SIG-M5 treated with dmso at 0.1 percent for 504 hours (cell line): ENCODE measurements at regions not wholly inside any gene's neighbourhood (a gene's known extent, or its start where the extent isn't known, plus 50 kb on each side); places are given as distances from the start of the nearest gene placed in this dataset.
"Not testable (repeated sequence)": the region's sequence is repeated elsewhere in the genome, so short reads cannot be mapped to it uniquely, and the experiment has no call there.

Experiments used
- DNase-seq: peaks from one replicate; lab custom pipeline; 2025; ENCODE audit not compliant: unreplicated experiment; lab: John Stamatoyannopoulos, UW

DNA sequence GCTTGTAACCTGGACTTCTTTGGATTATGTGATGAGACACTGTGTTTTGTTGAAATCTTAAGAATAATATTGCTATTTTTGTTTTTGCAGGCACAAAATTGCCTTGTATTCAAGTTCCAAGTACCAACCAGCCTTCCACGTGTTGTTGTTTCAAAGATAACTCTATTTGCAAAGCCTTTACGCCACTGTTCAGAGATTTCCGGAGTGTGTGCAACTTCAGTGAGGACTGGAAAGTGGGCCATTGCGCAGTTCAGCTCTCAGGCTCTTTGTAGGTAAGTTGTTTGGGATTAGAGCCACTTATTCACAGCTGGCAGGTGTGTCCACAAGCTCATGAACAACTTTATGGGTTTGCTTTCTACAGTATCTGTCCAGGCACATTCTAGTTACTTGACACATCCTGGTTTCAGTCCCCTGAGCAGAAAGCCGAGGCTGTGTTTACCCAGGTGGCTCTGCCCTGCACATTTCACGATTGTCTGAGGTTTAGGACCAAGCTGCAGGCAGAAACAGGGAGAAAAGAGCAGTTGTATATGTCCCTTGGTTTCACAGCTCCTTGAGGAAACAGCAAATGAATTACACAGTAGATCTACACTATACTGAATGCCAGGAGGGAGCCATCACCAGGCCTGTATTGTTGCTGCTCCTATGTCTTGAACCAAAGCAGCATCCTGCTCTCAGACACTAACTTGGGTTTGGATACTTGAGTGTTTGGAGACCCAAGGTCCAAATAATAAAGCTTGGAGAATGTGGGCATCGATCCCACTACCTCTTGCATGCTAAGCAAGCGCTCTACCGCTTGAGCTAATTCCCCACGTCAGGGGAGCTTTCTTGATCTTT lies 136.1 kb upstream of the ZNF322 start:
- DNase-seq, result not testable (repeated sequence)

GRCh38 chr6:26799903-26800633 lies 140.5 kb upstream of the ZNF322 start:
- not testable (repeated sequence) for DNase-seq

- not testable (repeated sequence) for DNase-seq
Observed at GRCh38 chr6:26803762-26804161, 144.2 kb upstream of the ZNF322 start.

DNA sequence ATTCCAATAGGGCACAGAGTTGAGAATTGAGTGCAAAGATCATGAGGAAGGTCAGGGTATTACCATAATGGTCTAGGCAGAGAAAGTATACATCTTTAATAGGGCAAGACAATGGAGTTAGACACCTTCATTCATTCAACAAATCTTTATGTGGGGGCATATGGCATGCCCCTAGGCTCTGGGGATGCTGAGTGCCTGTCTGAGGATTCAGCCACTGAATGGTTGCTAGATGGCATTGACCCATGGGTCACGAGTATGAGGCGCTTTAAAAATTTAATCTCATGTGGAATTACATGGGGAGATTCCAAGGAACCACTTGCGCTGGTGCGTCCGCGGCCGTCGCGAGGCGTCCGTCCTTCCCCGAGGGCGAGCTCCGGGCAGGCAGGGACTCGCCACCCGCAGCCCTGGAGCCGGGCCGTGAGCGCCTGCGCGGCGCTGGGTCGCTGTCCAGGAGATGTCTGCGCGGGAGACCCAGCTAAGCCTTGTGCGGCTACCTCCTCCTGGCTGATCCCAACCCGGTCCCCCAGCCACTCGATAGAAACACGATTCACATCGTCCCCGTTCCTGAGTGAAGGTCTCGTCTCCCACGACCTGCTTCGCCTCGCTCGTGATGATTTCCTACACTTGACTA lies 152.1 kb upstream of the ZNF322 start:
- DNase-seq, result not testable (repeated sequence)

DNA sequence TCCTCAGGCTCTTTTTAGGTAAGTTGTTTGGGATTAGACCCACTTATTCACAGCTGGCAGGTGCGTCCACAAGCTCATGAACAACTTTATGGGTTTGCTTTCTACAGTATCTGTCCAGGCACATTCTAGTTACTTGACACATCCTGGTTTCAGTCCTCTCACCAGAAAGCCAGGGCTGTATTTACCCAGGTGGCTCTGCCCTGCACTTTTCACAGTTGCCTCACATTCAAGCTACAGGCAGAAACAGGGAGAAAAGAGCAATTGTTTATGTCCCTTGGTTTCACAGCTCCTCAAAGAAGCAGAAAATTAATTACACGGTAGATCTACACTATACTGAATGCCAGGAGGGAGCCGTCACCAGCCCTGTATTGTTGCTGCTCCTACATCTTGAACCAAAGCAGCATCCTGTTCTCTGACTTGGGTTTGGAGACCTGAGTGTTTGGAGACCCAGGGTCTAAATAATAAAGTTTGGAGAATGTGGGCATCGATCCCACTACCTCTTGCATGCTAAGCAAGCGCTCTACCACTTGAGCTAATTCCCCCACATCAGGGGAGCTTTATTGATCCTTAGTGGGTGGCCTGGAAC lies 159.2 kb upstream of the ZNF322 start:
- not testable (repeated sequence) for DNase-seq

DNA sequence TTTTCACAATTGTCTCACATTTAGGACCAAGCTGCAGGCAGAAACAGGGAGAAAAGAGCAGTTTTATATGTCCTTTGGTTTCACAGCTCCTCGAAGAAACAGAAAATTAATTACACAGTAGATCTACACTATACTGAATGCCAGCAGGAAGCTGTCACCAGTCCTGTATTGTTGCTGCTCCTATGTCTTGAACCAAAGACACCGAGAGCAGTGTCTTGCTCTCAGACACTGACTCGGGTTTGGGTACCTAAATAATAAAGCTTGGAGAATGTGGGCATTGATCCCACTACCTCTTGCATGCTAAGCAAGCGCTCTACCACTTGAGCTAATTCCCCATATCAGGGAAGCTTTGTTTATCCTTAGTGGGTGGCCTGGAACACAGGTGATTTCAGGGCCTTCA lies 168.4 kb upstream of the ZNF322 start:
- not testable (repeated sequence) for DNase-seq

DNA sequence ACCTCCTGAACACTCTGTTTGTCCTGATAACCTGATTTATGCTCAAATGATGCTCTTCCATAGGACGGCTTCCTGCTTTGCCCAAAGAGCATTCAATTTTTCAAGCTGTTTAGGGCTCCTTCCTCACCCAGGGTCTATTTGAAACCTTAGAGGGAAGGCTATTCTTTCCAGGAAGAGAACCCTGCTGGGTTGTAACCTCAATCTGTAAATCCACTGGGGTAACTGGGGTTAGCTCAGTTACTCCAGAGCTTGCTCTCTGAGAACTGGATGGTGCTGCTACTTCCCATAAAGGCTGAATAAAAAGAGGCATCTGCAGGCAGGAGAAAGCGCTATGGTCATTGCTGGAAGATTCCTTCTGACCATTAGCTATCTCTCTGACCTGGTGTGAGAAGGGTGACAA lies 169.9 kb upstream of the ZNF322 start:
- not testable (repeated sequence) for DNase-seq

- not testable (repeated sequence) for DNase-seq
Observed at GRCh38 chr6:26830992-26831391, 171.4 kb upstream of the ZNF322 start.

DNA sequence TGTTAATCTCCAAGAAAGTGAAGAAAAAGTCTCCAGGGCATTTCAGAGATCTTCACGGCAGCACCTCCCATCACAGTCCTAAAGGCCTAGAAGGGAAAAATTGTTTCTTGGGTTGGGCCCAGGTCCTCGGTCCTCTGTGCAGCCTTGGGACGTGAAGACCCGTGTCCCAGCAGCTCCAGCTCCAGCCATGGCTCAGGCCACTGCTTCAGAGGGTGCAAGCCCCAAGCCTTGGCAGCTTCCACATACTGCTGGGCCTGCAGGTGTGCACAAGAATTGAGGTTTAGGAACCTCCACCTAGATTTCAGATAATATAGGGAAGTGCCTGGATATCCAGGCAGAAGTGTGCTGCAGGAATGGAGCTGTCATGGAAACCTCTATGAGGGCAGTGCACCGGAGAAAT lies 176.2 kb upstream of the ZNF322 start:
- not testable (repeated sequence) for DNase-seq

DNA sequence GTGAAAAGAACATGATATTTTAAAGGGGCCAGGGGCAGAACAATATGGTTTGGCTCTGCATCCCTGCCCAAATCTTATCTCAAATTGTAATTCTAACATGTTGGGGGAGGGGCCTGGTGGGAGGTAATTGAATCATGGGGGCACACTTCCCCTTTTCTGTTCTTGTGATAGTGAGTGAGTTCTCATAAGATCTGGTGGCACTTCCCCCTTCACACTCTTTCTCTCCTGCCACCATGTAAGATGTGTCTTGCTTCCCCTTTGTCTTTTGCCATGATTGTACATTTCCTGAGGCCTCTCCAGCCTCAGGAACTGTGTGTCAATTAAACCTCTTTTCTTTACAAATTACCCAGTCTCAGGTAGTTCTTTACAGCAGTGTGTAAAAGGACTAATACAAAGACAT lies 177.1 kb upstream of the ZNF322 start:
- not testable (repeated sequence) for DNase-seq

DNA sequence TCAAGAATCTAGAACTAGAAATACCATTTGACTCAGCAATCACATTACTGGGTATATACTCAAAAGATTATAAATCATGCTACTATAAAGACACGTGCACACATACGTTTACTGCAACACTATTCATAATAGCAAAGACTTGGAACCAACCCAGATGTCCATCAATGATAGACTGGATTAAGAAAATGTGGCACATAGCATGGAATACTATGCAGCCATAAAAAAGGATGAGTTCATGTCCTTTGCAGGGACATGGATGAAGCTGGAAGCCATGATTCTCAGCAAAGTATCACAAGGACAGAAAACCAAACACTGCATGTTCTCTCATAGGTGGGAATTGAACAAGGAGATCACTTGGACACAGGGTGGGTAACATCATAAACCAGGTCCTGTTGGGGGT lies 185.3 kb upstream of the ZNF322 start:
- not testable (repeated sequence) for DNase-seq

DNA sequence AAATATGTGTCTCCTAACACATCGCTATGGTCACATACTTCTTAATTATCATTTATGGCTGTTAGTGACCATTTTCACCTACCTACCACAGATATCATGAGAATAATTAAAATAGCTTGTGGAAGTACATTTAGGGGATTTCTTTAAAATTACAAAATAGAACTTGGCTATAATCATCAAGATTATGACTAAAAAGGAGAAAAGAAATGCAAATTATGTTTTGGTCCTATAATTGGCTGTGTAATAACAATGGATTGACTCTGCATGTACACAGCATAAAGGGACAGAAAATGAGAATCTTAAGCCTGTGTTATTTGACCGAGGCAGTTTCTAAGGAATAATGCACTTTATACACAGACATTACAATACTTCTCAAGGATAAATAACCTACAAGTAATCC lies 197.7 kb upstream of the ZNF322 start:
- DNase-seq, result not testable (repeated sequence)

- not testable (repeated sequence) for DNase-seq
Observed at GRCh38 chr6:26859067-26859770, 199.7 kb upstream of the ZNF322 start.

GRCh38 chr6:26859771-26860163 lies 200.2 kb upstream of the ZNF322 start:
- not testable (repeated sequence) for DNase-seq

- DNase-seq, result not testable (repeated sequence)
Observed at GRCh38 chr6:26861913-26862312, 202.4 kb upstream of the ZNF322 start.

DNA sequence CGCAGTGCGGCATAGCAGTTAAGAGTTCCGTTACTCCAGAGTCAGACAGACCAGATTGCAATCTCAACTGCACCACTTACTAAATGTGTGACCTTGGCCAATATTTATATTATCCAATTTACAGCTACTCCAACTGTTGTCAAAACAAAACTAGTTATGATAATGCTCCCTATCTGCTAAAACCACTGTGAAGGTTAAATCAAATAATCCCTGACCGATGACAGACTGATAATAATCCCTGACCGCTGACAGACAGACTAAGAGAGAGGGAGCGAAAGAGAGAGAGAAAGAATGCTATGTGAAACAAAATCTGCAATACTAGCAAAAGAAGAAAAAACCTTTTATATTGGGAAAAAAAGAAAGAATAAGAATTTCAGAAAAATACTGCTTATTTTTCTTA lies 204.1 kb upstream of the ZNF322 start:
- not testable (repeated sequence) for DNase-seq

DNA sequence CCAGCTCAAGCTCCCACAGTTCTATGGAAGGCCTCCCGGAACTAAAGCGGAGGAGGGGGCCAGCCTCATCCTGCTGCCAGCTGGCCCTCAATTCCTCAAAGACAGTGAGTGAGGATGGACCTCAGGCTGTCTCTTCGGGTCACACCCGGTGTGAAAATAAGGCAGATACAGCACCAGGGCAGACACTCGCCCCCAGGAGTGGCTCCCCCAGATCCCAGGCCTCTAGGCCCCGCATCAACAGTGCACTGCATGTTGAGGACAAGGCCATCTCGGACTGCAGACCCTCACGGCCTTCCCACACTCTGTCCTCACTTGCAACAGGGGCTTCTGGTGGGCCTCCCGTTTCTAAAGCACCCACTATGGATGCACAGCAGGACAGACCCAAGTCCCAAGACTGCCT lies 239.2 kb upstream of the ZNF322 start:
- not testable (repeated sequence) for DNase-seq

DNA sequence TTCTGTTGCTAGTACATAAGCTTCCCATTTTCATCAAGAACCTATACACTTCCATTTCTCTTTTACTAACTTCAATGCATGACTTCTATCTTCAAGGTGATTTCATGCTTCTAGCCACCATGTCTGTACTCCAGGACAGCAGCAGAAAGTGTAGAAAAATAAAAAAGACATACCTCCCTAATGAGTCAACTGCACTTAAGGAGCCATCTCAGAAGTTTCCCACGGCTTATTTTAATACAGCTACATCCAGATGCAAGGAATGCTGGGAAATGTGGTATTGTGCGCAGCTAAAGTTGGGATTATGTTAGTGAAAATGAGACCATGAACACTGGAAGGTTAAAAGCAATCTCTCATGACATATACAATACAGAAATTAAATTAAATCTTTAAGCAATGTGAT lies 264.7 kb upstream of the ZNF322 start:
- not testable (repeated sequence) for DNase-seq

DNA sequence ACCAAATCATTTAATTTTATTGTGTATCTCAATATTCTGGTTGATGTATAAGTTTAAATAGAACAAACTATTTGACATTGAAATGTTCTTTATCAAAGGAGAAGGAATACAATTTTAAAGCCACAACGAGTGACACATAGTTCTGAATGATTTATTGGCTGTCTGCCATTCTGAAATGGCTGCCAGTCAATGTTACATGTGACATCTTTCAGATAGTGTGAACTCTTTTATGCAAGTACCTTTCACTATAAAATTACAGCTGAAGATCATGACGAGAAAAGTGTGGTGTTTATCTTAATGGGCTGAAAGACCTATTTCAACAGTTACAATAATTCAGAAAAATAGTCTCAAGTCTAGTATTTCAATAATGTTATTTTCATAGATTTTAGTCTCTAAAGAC lies 268.6 kb upstream of the ZNF322 start:
- not testable (repeated sequence) for DNase-seq

- not testable (repeated sequence) for DNase-seq
Observed at GRCh38 chr6:26937258-26937657, 277.7 kb upstream of the ZNF322 start.

DNA sequence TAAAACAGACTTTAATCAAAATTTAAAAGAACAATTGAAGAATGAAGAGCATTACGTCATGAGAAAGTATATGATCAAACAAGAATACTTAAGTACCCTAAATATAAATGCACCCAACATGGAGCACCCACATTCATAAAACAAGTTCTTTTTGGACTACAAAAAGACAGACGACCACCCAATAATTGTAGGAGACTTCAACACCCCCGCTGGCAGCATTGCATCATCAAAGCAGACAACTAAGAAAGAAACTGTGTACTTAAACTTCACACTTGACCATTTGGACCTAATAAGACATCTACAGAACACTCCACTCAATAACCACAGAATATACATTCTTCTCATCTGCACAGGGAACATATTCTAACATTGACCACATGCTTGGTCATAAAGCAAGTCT lies 291.7 kb upstream of the ZNF322 start:
- not testable (repeated sequence) for DNase-seq
